ENCODE measurements at regions not wholly inside any gene's neighbourhood (a gene's known extent, or its start where the extent isn't known, plus 50 kb on each side); places are given as distances from the start of the nearest gene placed in this dataset.

GRCh38 chr4:121479808-121480207 lies 99.0 kb upstream of the QRFPR start:
- no peaks in the 10 kb centered on the region for H4K20me1 ChIP-seq (ENCODE audit: low read depth)
- no peak overlapping the region for H3K27ac Mint-ChIP-seq
- no peak overlapping the region for H2AFZ ChIP-seq (replicated peaks)
- no peak overlapping the region for H3K4me3 Mint-ChIP-seq
- TF ChIP-seq, protein P1, sequence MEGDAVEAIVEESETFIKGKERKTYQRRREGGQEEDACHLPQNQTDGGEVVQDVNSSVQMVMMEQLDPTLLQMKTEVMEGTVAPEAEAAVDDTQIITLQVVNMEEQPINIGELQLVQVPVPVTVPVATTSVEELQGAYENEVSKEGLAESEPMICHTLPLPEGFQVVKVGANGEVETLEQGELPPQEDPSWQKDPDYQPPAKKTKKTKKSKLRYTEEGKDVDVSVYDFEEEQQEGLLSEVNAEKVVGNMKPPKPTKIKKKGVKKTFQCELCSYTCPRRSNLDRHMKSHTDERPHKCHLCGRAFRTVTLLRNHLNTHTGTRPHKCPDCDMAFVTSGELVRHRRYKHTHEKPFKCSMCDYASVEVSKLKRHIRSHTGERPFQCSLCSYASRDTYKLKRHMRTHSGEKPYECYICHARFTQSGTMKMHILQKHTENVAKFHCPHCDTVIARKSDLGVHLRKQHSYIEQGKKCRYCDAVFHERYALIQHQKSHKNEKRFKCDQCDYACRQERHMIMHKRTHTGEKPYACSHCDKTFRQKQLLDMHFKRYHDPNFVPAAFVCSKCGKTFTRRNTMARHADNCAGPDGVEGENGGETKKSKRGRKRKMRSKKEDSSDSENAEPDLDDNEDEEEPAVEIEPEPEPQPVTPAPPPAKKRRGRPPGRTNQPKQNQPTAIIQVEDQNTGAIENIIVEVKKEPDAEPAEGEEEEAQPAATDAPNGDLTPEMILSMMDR (IDR thresholded peaks at IDR 0.05): no peak
- TF ChIP-seq EZH2phosphoT487 (IDR thresholded peaks at IDR 0.05): no peak
- peaks cover 2% of the 10 kb centered on the region for H3K27me3 Mint-ChIP-seq (ENCODE audit: insufficient read depth, low read depth)
- no peaks in the 10 kb centered on the region for H3K36me3 ChIP-seq
- no peaks in the 10 kb centered on the region for H3K9me3 ChIP-seq (ENCODE audit: low read depth)
- H3K4me1 ChIP-seq: no peaks in the 10 kb centered on the region
- H3K4me2 ChIP-seq: no peak overlapping the region
- H3K79me2 ChIP-seq (ENCODE audit: low read depth): no peaks in the 10 kb centered on the region
- H3K4me1 Mint-ChIP-seq: no peaks in the 10 kb centered on the region
- H3K36me3 Mint-ChIP-seq: no peaks in the 10 kb centered on the region
- no peak overlapping the region for H3K27ac ChIP-seq
- DNase-seq (ENCODE audit: low spot score): no peak
- H3K9me3 Mint-ChIP-seq: peaks cover 3% of the 10 kb centered on the region
- H3F3A ChIP-seq (ENCODE audit: low read depth): no peaks in the 10 kb centered on the region
- H3K4me3 ChIP-seq: no peak overlapping the region
- no peaks in the 10 kb centered on the region for H3K27me3 ChIP-seq
- H3K9ac ChIP-seq: no peak overlapping the region

DNA sequence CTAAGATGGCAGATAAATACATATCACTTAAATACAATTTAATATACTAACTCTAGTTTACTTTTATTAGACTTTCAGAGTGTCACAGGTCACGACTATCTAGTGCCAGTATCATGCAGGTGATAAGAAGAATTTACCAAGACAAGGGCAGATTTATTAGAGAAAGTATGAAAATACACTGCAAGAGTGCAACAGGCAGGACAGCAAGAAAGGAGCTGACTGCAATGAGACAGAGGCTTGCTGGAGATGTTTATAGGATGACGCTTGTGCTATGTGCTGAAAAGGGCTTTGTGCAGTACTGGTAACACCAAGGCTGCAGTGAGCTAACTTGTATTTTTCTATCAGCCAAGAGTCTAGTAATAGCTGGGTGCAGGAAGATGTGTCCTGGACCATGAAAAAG lies 96.7 kb upstream of the QRFPR start:
- Histone ChIP-seq H3K9ac (no peak overlapping the region), H3K9me3 (ENCODE audit: low read depth) (no peaks in the 10 kb centered on the region), H3K27me3 (no peaks in the 10 kb centered on the region), H3K4me2 (no peak overlapping the region), H2AFZ (replicated peaks) (no peak overlapping the region), H3K4me3 (no peak overlapping the region), H3F3A (ENCODE audit: low read depth) (no peaks in the 10 kb centered on the region), H4K20me1 (ENCODE audit: low read depth) (no peaks in the 10 kb centered on the region), H3K79me2 (ENCODE audit: low read depth) (no peaks in the 10 kb centered on the region), H3K4me1 (no peaks in the 10 kb centered on the region), H3K36me3 (no peaks in the 10 kb centered on the region), H3K27ac (no peak overlapping the region)
- no peak overlapping the region for H3K27ac Mint-ChIP-seq
- no peaks in the 10 kb centered on the region for H3K36me3 Mint-ChIP-seq
- peaks cover 3% of the 10 kb centered on the region for H3K9me3 Mint-ChIP-seq
- H3K4me1 Mint-ChIP-seq: no peaks in the 10 kb centered on the region
- TF ChIP-seq, protein P1 (IDR thresholded peaks at IDR 0.05): no peak
- TF ChIP-seq EZH2phosphoT487 (IDR thresholded peaks at IDR 0.05): no peak
- no peak for TF ChIP-seq EZH2 (IDR thresholded peaks at IDR 0.05)
- H3K4me3 Mint-ChIP-seq: no peak overlapping the region
- DNase-seq (ENCODE audit: low spot score): no peak
- no peaks in the 10 kb centered on the region for H3K27me3 Mint-ChIP-seq (ENCODE audit: insufficient read depth, low read depth)

- H3K27me3 Mint-ChIP-seq (ENCODE audit: insufficient read depth, low read depth): no peaks in the 10 kb centered on the region
- H3K4me3 ChIP-seq: no peak overlapping the region
- TF ChIP-seq, protein P1 (IDR thresholded peaks at IDR 0.05): no peak
- TF ChIP-seq EZH2 (IDR thresholded peaks at IDR 0.05): no peak
- H3K9me3 ChIP-seq (ENCODE audit: low read depth): no peaks in the 10 kb centered on the region
- H3K9ac ChIP-seq: no peak overlapping the region
- no peak overlapping the region for H2AFZ ChIP-seq (replicated peaks)
- H3K27ac ChIP-seq: no peak overlapping the region
- no peaks in the 10 kb centered on the region for H3K36me3 ChIP-seq
- H3K4me1 Mint-ChIP-seq: no peaks in the 10 kb centered on the region
- H3K4me2 ChIP-seq: no peak overlapping the region
- DNase-seq (ENCODE audit: low spot score): no peak
- no peaks in the 10 kb centered on the region for H3K79me2 ChIP-seq (ENCODE audit: low read depth)
- H3F3A ChIP-seq (ENCODE audit: low read depth): no peaks in the 10 kb centered on the region
- no peaks in the 10 kb centered on the region for H3K4me1 ChIP-seq
- no peaks in the 10 kb centered on the region for H3K27me3 ChIP-seq
- H3K9me3 Mint-ChIP-seq: peaks cover 3% of the 10 kb centered on the region
- H3K36me3 Mint-ChIP-seq: no peaks in the 10 kb centered on the region
- H4K20me1 ChIP-seq (ENCODE audit: low read depth): no peaks in the 10 kb centered on the region
- H3K4me3 Mint-ChIP-seq: no peak overlapping the region
- H3K27ac Mint-ChIP-seq: no peak overlapping the region
Observed at GRCh38 chr4:121477079-121477478, 96.3 kb upstream of the QRFPR start.
